ENCODE measurements at regions not wholly inside any gene's neighbourhood (a gene's known extent, or its start where the extent isn't known, plus 50 kb on each side); places are given as distances from the start of the nearest gene placed in this dataset.

DNA sequence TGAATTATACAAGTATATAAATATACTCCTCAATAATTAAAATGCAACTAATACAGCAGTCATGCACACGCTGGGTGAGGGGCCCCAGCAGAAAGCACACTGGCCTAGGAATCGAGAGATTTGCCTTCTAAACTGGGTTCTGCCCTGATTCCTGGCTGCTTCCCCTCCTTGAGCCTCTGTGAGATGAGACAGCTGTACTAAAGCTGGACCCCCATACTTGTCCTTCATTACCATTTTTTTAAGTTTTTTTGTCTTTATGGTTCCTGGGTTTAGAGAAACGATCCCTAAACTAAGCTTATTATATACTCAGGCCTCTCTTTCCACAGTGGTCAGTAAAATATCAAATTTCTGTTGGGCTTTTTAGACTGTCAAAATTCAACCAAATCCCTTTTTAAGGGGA lies 195.1 kb upstream of the DYNLRB2 start:
- DNase-seq (no peak), ATAC-seq (no peak)
- no peaks in the 10 kb centered on the region for H3K36me3 ChIP-seq (ENCODE audit: control insufficient read depth, insufficient read depth, low read length)
- H3K27me3 ChIP-seq (ENCODE audit: control insufficient read depth, insufficient read depth, low read length), result no peaks in the 10 kb centered on the region
- intact Hi-C loops (cut with micrococcal nuclease), result no loop called here
- no peaks in the 10 kb centered on the region for H3K9me3 ChIP-seq (ENCODE audit: control insufficient read depth, insufficient read depth, low read length)
- H3K4me1 ChIP-seq (ENCODE audit: control insufficient read depth, insufficient read depth, low read length), result no peaks in the 10 kb centered on the region
- no peak for TF ChIP-seq CTCF (IDR thresholded peaks at IDR 0.05)
- no peaks in the 10 kb centered on the region for H3K36me3 Mint-ChIP-seq
- H3K4me1 Mint-ChIP-seq, result no peaks in the 10 kb centered on the region
- H3K27ac Mint-ChIP-seq, result no peak overlapping the region
- H3K27me3 Mint-ChIP-seq (ENCODE audit: low read depth in 2 of 2), result peaks cover 5 to 8% of the 10 kb centered on the region in 2 donors
- no peak overlapping the region for H3K27ac ChIP-seq (ENCODE audit: low read length)
- H3K9me3 Mint-ChIP-seq, result peaks cover 0 to 3% of the 10 kb centered on the region in 2 donors
- H3K4me3 Mint-ChIP-seq, result no peak overlapping the region
- 94% methylated on average over 2 of the region's 3 CpGs for WGBS (ENCODE audit: insufficient coverage)
- H3K4me3 ChIP-seq (ENCODE audit: low read length), result no peak overlapping the region

GRCh38 chr16:80344570-80344969 lies 196.2 kb upstream of the DYNLRB2 start:
- H3K36me3 ChIP-seq (ENCODE audit: control insufficient read depth, insufficient read depth, low read length), result no peaks in the 10 kb centered on the region
- ATAC-seq (no peak), DNase-seq (no peak)
- no peaks in the 10 kb centered on the region for H3K36me3 Mint-ChIP-seq
- no peak overlapping the region for H3K4me3 Mint-ChIP-seq
- no peaks in the 10 kb centered on the region for H3K9me3 ChIP-seq (ENCODE audit: control insufficient read depth, insufficient read depth, low read length)
- H3K27me3 Mint-ChIP-seq (ENCODE audit: low read depth in 2 of 2), result peaks cover 2 to 20% of the 10 kb centered on the region in 2 donors
- H3K4me1 ChIP-seq (ENCODE audit: control insufficient read depth, insufficient read depth, low read length), result no peaks in the 10 kb centered on the region
- H3K27me3 ChIP-seq (ENCODE audit: control insufficient read depth, insufficient read depth, low read length), result peaks cover 2% of the 10 kb centered on the region
- no peak overlapping the region for H3K27ac ChIP-seq (ENCODE audit: low read length)
- TF ChIP-seq CTCF (IDR thresholded peaks at IDR 0.05), result no peak
- intact Hi-C loops (cut with micrococcal nuclease), result no loop called here
- H3K27ac Mint-ChIP-seq, result no peak overlapping the region
- H3K4me3 ChIP-seq (ENCODE audit: low read length), result no peak overlapping the region
- no peaks in the 10 kb centered on the region for H3K4me1 Mint-ChIP-seq
- WGBS (ENCODE audit: insufficient coverage), result 87% methylated on average over 2 of the region's 2 CpGs
- peaks cover 0 to 3% of the 10 kb centered on the region in 2 donors for H3K9me3 Mint-ChIP-seq

GRCh38 chr16:80341263-80341662 lies 199.5 kb upstream of the DYNLRB2 start:
- Histone ChIP-seq H3K4me1 (ENCODE audit: control insufficient read depth, insufficient read depth, low read length) (no peaks in the 10 kb centered on the region), H3K27ac (ENCODE audit: low read length) (no peak overlapping the region), H3K4me3 (ENCODE audit: low read length) (no peak overlapping the region), H3K36me3 (ENCODE audit: control insufficient read depth, insufficient read depth, low read length) (no peaks in the 10 kb centered on the region), H3K9me3 (ENCODE audit: control insufficient read depth, insufficient read depth, low read length) (no peaks in the 10 kb centered on the region), H3K27me3 (ENCODE audit: control insufficient read depth, insufficient read depth, low read length) (peaks cover 2% of the 10 kb centered on the region)
- ATAC-seq, result no peak
- no peak for DNase-seq
- Mint-ChIP-seq H3K4me1 (no peaks in the 10 kb centered on the region), H3K9me3 (peaks cover 0 to 3% of the 10 kb centered on the region in 2 donors), H3K36me3 (no peaks in the 10 kb centered on the region), H3K27me3 (ENCODE audit: low read depth in 2 of 2) (peaks cover 2 to 38% of the 10 kb centered on the region in 2 donors), H3K27ac (no peak overlapping the region), H3K4me3 (no peak overlapping the region)
- 30% methylated on average over 1 of the region's 3 CpGs for WGBS (ENCODE audit: insufficient coverage)
- intact Hi-C loops (cut with micrococcal nuclease), result no loop called here
- TF ChIP-seq CTCF (IDR thresholded peaks at IDR 0.05), result no peak

GRCh38 chr16:80337786-80338185 lies 203.0 kb upstream of the DYNLRB2 start:
- Histone ChIP-seq H3K4me1 (ENCODE audit: control insufficient read depth, insufficient read depth, low read length) (no peaks in the 10 kb centered on the region), H3K27ac (ENCODE audit: low read length) (no peak overlapping the region)
- no peak overlapping the region for H3K4me3 Mint-ChIP-seq

More at GRCh38 chr16:80337786-80338185, 203.0 kb upstream of the DYNLRB2 start:
- no peak overlapping the region for H3K4me3 ChIP-seq (ENCODE audit: low read length)
- peaks cover 2% of the 10 kb centered on the region for H3K27me3 ChIP-seq (ENCODE audit: control insufficient read depth, insufficient read depth, low read length)
- no peak for ATAC-seq
- Mint-ChIP-seq H3K27ac (no peak overlapping the region), H3K27me3 (ENCODE audit: low read depth in 2 of 2) (peaks cover 3 to 38% of the 10 kb centered on the region in 2 donors), H3K4me1 (no peaks in the 10 kb centered on the region), H3K9me3 (no peaks in the 10 kb centered on the region), H3K36me3 (no peaks in the 10 kb centered on the region)
- no peak for DNase-seq
- no peaks in the 10 kb centered on the region for H3K9me3 ChIP-seq (ENCODE audit: control insufficient read depth, insufficient read depth, low read length)
- 81% methylated on average over 4 of the region's 5 CpGs for WGBS (ENCODE audit: insufficient coverage)
- intact Hi-C loops (cut with micrococcal nuclease), result no loop called here
- no peak for TF ChIP-seq CTCF (IDR thresholded peaks at IDR 0.05)
- no peaks in the 10 kb centered on the region for H3K36me3 ChIP-seq (ENCODE audit: control insufficient read depth, insufficient read depth, low read length)
